ENCODE measurements at regions not wholly inside any gene's neighbourhood (a gene's known extent, or its start where the extent isn't known, plus 50 kb on each side); places are given as distances from the start of the nearest gene placed in this dataset.
A peak's percentile ranks its signal among the peaks of the same experiment; 100 is the strongest.
"Not testable (repeated sequence)": the region's sequence is repeated elsewhere in the genome, so short reads cannot be mapped to it uniquely, and the experiment has no call there.

- H3K27ac ChIP-seq (ENCODE audit: extremely low read depth, low read depth, low read length): no peak overlapping the region
- no peaks in the 10 kb centered on the region for H3K9me3 ChIP-seq (ENCODE audit: control insufficient read depth, insufficient read depth, low read depth, low read length)
- H3K4me1 ChIP-seq (ENCODE audit: control insufficient read depth, insufficient read depth, low read length): no peaks in the 10 kb centered on the region
- CTCF ChIA-PET: no interaction called here
- no peak for TF ChIP-seq ZNF266 (tag by site-specific recombination; IDR thresholded peaks at IDR 0.05; ENCODE audit: low read depth)
- no peak for TF ChIP-seq PRDM2 (tag by site-specific recombination; IDR thresholded peaks at IDR 0.05; ENCODE audit: borderline replicate concordance)
- no peak for TF ChIP-seq SP3 (tag by site-specific recombination; IDR thresholded peaks at IDR 0.05)
- no peak for TF ChIP-seq ZBTB49 (tag by site-specific recombination; IDR thresholded peaks at IDR 0.05; ENCODE audit: low read depth)
- no peak overlapping the region for H3K4me3 ChIP-seq (ENCODE audit: low read depth, low read length)
- POLR2A ChIA-PET: no interaction called here
- H3K36me3 ChIP-seq (ENCODE audit: control insufficient read depth in 2 of 2, insufficient read depth in 1 of 2, low read length in 2 of 2): no peaks in the 10 kb centered on the region
Measured at GRCh38 chr6:66096679-66097078, 389.7 kb upstream of the EYS start.

DNA sequence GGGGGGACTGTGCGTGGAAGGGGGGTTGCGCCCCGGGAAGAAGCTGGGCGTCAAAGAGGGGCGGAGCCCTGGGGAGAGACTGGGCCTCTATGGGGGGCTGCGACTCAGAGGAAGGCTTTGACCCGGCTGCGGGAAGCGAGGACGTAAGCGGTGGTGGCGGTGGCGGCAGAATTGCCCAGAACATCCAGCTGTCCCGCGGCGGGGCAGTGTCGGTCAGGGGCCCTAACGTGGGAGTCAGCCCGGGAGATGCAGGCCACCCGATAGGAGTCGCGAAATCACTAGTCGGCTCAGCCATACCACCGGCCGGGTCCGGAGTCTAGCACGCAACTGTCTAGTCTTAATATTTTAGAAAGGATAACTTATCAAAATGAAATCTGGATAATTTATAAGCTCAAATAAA lies 387.6 kb upstream of the EYS start:
- TF ChIP-seq ZNF561 (tag by site-specific recombination; IDR thresholded peaks at IDR 0.05; ENCODE audit: borderline replicate concordance) (no peak), FEZF1 (tag by site-specific recombination; IDR thresholded peaks at IDR 0.05) (no peak), TCF7L2 (IDR thresholded peaks at IDR 0.05; ENCODE audit: borderline replicate concordance, low read depth, low read length) (no peak), PRDM1 (tag by site-specific recombination; IDR thresholded peaks at IDR 0.05) (no peak), ZNF354C (tag by site-specific recombination; IDR thresholded peaks at IDR 0.05; ENCODE audit: borderline replicate concordance, low read depth) (no peak), ZNF324 (tag by site-specific recombination; IDR thresholded peaks at IDR 0.05) (no peak)
- H3K4me1 ChIP-seq (ENCODE audit: control insufficient read depth, insufficient read depth, low read length): no peaks in the 10 kb centered on the region
- no peak overlapping the region for H3K4me3 ChIP-seq (ENCODE audit: low read depth, low read length)
- no peak overlapping the region for H3K27ac ChIP-seq (ENCODE audit: extremely low read depth, low read depth, low read length)
- H3K9me3 ChIP-seq (ENCODE audit: control insufficient read depth, insufficient read depth, low read depth, low read length): no peaks in the 10 kb centered on the region
- ChIA-PET CTCF (interaction anchor here (0.7 kb wide), 1 partner anchor 48 kb away, joined by 3 read pairs; no protein-coding TSS in a partner anchor), POLR2A (no interaction called here)
- no peaks in the 10 kb centered on the region for H3K36me3 ChIP-seq (ENCODE audit: control insufficient read depth in 2 of 2, insufficient read depth in 1 of 2, low read length in 2 of 2)

- H3K27ac ChIP-seq (ENCODE audit: extremely low read depth, low read depth, low read length); H3K4me1 ChIP-seq (ENCODE audit: control insufficient read depth, insufficient read depth, low read length); H3K4me3 ChIP-seq (ENCODE audit: low read depth, low read length); POLR2A ChIA-PET; H3K36me3 ChIP-seq (ENCODE audit: control insufficient read depth in 2 of 2, insufficient read depth in 1 of 2, low read length in 2 of 2); CTCF ChIA-PET; H3K9me3 ChIP-seq (ENCODE audit: control insufficient read depth, insufficient read depth, low read depth, low read length): not testable (repeated sequence)
Measured at GRCh38 chr6:66092306-66092705, 385.3 kb upstream of the EYS start.

DNA sequence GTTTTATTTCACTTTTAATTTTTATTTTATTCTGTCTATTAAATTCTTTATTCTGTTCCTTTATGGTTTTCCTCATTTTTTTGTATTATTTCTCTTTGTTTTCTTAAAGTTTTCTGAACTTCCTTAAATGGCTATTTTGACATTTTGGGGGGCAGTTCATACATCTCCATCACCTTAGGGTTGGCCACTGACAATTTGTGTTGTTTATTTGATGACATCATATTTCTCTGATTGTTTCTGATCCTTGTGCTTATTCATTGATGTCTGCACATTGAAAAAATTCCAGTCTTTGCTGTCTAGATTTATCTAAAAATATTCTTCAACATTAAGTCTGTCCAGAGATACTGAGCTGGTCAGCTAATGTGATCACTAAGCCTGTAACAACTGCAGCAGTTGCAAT lies 379.5 kb upstream of the EYS start:
- Histone ChIP-seq H3K4me3 (ENCODE audit: low read depth, low read length) (no peak overlapping the region), H3K4me1 (ENCODE audit: control insufficient read depth, insufficient read depth, low read length) (no peaks in the 10 kb centered on the region), H3K27ac (ENCODE audit: extremely low read depth, low read depth, low read length) (no peak overlapping the region), H3K36me3 (ENCODE audit: control insufficient read depth in 2 of 2, insufficient read depth in 1 of 2, low read length in 2 of 2) (no peaks in the 10 kb centered on the region), H3K9me3 (ENCODE audit: control insufficient read depth, insufficient read depth, low read depth, low read length) (no peaks in the 10 kb centered on the region)
- TF ChIP-seq, protein P1, sequence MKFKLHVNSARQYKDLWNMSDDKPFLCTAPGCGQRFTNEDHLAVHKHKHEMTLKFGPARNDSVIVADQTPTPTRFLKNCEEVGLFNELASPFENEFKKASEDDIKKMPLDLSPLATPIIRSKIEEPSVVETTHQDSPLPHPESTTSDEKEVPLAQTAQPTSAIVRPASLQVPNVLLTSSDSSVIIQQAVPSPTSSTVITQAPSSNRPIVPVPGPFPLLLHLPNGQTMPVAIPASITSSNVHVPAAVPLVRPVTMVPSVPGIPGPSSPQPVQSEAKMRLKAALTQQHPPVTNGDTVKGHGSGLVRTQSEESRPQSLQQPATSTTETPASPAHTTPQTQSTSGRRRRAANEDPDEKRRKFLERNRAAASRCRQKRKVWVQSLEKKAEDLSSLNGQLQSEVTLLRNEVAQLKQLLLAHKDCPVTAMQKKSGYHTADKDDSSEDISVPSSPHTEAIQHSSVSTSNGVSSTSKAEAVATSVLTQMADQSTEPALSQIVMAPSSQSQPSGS (tag by site-specific recombination; IDR thresholded peaks at IDR 0.05; ENCODE audit: low read depth): peak; percentile 48
- no peak for TF ChIP-seq ZNF521 (tag by site-specific recombination; IDR thresholded peaks at IDR 0.05)
- POLR2A ChIA-PET: no interaction called here
- CTCF ChIA-PET: no interaction called here

Data from HEK293 (cell line).